ENCODE measurements at regions not wholly inside any gene's neighbourhood (a gene's known extent, or its start where the extent isn't known, plus 50 kb on each side); places are given as distances from the start of the nearest gene placed in this dataset.

- intact Hi-C loops (cut with DNase I): no loop called here
- ATAC-seq (peak in 3 of 4 donors; percentile 32 to 62 (median 59)), FAIRE-seq (no peak), DNase-seq (no peak)
- Histone ChIP-seq H3K9me3 (no peaks in the 10 kb centered on the region), H3K4me3 (no peak overlapping the region), H3K27me3 (no peaks in the 10 kb centered on the region), H3K27ac (no peak overlapping the region), H3K36me3 (no peaks in the 10 kb centered on the region), H3K4me1 (peaks cover 0 to 11% (median 4%) of the 10 kb centered on the region in 3 donors)
- no peak for TF ChIP-seq CTCF (IDR thresholded peaks at IDR 0.05)
- 47 to 48% methylated on average over 3 of the region's 3 CpGs for WGBS, 2 donors
These were observed 81.4 kb downstream of the ACAA2 start for GRCh38 chr18:49731860-49732311.

- FAIRE-seq: no peak
- no peak for TF ChIP-seq CTCF (IDR thresholded peaks at IDR 0.05)
- Histone ChIP-seq H3K27ac (no peak overlapping the region), H3K36me3 (no peaks in the 10 kb centered on the region), H3K4me1 (peaks cover 0 to 11% (median 4%) of the 10 kb centered on the region in 3 donors), H3K27me3 (no peaks in the 10 kb centered on the region), H3K9me3 (no peaks in the 10 kb centered on the region), H3K4me3 (no peak overlapping the region)
- 55 to 65% methylated on average over 5 of the region's 5 CpGs for WGBS, 2 donors
- DNase-seq: no peak
- peak in 3 of 4 donors; percentile 12 to 48 (median 22) for ATAC-seq
- intact Hi-C loops (cut with DNase I): no loop called here
These were observed 81.9 kb downstream of the ACAA2 start for GRCh38 chr18:49731421-49731841.

- DNase-seq (no peak), FAIRE-seq (no peak), ATAC-seq (peak in 3 of 4 donors; percentile 3 to 31 (median 19))
- Histone ChIP-seq H3K9me3 (no peaks in the 10 kb centered on the region), H3K27ac (no peak overlapping the region), H3K4me1 (peaks cover 0 to 11% (median 4%) of the 10 kb centered on the region in 3 donors), H3K36me3 (no peaks in the 10 kb centered on the region), H3K4me3 (no peak overlapping the region), H3K27me3 (no peaks in the 10 kb centered on the region)
- TF ChIP-seq CTCF (IDR thresholded peaks at IDR 0.05): no peak
- WGBS, 2 donors: 40 to 41% methylated on average over 4 of the region's 4 CpGs
- intact Hi-C loops (cut with DNase I): no loop called here
These were observed 82.4 kb downstream of the ACAA2 start for GRCh38 chr18:49730951-49731391.

GRCh38 chr18:49728542-49728941 lies 84.8 kb downstream of the ACAA2 start:
- ATAC-seq (peak in 2 of 4 donors; percentile 44 to 66), DNase-seq (peak; percentile 39 to 77 (median 48))

More at GRCh38 chr18:49728542-49728941, 84.8 kb downstream of the ACAA2 start:
- Histone ChIP-seq H3K36me3 (no peaks in the 10 kb centered on the region), H3K4me3 (no peak overlapping the region), H3K27ac (no peak overlapping the region), H3K27me3 (no peaks in the 10 kb centered on the region), H3K9me3 (no peaks in the 10 kb centered on the region), H3K4me1 (peaks cover 0 to 11% (median 4%) of the 10 kb centered on the region in 3 donors)
- FAIRE-seq: no peak
- WGBS, 2 donors: 51 to 67% methylated on average over 4 of the region's 4 CpGs
- intact Hi-C loops (cut with DNase I): no loop called here
- peak; percentile 25 to 43 (median 36) for TF ChIP-seq CTCF (IDR thresholded peaks at IDR 0.05)

Measured in pancreas (tissue), 10 donors.